GM18519 (cell line): ENCODE measurements at regions not wholly inside any gene's neighbourhood (a gene's known extent, or its start where the extent isn't known, plus 50 kb on each side); places are given as distances from the start of the nearest gene placed in this dataset.
"Not testable (repeated sequence)": the region's sequence is repeated elsewhere in the genome, so short reads cannot be mapped to it uniquely, and the experiment has no call there.

Experiments used
- ATAC-seq: cut with Tn5 transposase; IDR thresholded peaks from one replicate; pipeline ENCODE4 v1.9.1; 2021; ENCODE audit warnings: mild to moderate bottlenecking, moderate library complexity; ENCODE audit not compliant: unreplicated experiment, low FRiP score

DNA sequence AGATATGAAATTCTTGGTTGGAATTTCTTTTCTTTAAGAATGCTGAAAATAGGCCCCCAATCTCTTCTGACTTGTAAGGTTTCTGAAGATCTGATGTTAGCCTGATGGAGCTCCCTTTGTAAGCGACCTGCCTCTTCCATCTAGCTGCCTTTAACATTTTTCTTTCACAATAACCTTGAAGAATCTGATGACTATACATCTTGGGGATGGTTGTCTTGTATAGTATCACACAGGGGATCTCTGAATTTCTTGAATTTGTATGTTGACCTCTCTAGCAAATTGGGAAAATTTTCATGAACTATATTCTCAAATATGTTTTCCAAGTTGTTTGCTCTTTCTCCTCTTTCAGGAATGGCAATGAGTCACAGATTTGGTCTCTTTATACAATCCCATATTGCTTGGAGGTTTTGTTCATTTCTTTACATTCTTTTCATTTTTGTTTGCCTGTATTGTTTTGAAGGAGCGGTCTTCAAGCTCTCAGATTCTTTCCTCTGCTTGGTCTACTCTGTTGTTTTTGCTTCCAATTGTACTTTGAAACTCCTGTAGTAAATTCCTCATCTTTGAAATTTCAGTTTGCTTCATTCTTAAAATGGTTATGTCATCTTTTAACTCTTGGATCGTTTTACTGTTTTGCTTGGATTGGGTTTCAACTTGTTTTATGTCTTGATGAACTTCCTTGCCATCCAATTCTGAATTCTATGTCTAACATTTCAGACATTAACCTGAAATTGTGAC, 245.2 kb upstream of the TARS1 start:
- ATAC-seq = no peak

- ATAC-seq = no peak
Measured at GRCh38 chr5:33198836-33199235, 241.9 kb upstream of the TARS1 start.

DNA sequence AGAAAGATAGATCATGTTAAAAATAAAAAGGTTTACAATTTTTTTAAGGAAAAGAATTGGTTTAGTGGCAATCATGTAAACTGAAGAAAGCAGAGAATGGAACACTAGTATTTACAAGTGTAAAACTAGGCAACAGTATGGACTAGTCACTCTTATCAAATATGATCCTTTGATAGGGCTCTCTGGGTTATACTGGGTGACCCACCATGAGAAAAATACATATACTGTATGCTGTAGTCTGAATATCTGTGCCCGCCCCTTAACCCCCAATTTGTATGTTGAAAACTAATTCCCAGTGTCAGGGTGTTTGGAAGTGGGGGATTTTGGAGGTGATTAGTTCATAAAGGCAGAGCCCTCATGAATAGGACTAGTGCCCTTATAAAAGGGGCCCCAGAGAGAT, 236.8 kb upstream of the TARS1 start:
- ATAC-seq = no peak

GRCh38 chr5:33205079-33205478, 235.7 kb upstream of the TARS1 start:
- ATAC-seq = no peak

GRCh38 chr5:33205727-33206410, 234.9 kb upstream of the TARS1 start:
- no peak for ATAC-seq

DNA sequence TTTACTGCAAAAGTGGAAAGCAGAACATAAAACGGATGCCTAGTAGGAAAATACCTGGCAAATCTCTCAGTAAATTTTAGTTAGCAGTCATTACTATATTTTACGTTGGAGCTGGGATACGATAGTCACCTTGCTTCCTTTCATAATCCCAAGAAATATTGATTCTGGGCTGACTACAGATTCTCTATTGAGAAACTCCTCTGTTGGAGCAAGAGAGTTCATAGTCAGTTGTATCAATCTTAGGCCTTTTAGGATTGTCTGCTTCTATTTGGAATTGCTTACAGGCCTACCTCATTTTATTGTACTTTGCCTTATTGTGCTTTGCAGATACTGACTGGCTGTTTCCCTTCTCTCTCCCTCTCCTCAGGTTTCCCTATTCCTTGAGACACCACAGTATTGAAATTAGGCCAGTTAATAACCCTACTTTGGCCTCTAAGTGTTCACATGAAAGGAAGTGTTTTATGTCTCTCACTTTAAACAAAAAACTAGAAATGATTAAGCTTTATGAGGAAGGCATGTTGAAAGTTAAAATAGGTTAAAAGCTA, 233.7 kb upstream of the TARS1 start:
- ATAC-seq = no peak

DNA sequence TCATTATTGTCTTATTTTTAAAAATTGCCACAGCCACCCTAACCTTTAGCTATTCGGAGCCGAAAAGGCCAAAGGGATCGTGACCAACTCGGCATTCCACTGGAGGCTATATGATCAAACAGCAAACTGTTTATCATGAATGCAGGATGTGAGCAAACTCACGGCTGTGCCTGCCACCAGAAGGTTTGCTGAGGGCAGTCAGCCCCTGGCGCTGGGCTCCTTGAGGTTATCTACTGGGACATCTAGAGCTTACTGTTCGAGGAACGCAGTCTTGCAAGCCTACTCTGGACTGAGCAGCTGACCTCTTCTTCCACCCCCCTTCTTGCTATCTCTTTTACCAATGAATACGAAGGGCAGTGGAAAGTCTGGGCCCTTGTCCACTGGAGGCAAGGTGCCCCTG, 231.5 kb upstream of the TARS1 start:
- no peak for ATAC-seq

GRCh38 chr5:33210221-33210620, 230.5 kb upstream of the TARS1 start:
- not testable (repeated sequence) for ATAC-seq

DNA sequence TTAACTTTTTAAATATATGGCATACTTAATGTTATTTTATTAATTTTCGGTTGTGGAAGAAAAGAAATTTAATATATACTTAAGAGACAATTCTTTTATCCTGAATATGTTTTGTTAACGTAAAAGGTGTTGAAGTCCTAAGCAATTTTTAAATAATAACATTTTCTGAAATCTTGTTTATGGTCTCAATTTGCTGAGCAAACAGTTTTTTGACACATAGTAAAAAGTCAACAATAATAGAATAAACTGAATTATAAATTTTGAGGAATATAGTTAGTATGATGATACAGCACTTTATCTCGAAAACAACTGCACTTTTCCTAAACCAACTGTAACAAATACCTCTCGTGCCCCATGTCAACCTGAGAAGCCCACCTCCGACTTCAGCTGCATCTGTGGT, 229.8 kb upstream of the TARS1 start:
- no peak for ATAC-seq

DNA sequence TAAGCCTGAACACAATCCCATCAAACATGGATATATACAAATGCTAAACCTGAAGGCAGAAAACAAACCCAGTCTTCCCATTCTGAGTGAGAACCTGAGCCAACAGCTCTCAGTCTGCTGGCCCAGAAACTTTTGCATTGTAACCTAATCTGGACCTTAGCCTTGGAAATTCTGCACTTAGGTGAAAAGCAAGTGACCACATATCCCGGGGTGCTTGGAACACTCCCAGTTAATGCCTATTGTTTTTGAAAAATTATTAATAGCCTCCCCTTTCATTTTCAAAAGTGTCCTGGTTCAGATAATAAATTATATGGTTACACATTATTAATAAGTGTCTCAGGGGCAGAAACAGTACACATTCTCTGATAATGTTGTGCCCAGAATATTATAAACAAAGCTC, 228.3 kb upstream of the TARS1 start:
- no peak for ATAC-seq

- no peak for ATAC-seq
Measured at GRCh38 chr5:33212900-33213299, 227.9 kb upstream of the TARS1 start.

DNA sequence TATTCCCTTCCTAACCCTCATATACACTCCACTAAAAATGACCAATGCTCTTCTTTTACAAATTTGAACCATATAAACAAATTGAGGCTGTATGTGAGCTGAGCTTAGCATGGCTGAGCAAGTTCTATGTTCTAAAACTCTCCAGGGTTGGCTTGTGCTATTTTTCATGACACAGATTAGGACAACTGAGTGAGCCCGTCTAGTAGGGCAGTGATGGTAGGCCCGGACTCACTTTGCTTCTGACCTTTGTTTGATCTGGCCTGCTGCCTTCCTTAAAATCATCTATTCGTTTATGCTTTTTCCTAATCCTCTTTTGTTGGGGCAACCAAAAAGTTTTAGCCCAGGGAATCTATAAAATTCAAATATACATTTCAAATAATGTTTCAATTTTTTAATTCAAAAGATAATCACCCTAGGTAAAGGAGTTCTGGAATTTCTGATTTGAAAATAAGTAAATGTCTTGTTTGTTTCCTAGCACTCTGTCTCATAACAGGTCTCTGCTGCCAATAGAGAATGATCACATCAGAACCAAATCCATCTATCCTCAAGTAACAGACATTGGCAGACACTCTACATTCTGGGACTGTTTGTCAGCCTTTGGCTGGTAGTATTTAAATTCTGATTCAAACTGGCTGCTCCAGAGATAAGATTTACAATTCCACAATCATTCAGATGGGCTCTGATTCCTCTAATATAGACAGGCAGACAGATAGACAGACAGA, 217.0 kb upstream of the TARS1 start:
- no peak for ATAC-seq

- ATAC-seq = no peak
Measured at GRCh38 chr5:33224285-33224961, 216.3 kb upstream of the TARS1 start.

GRCh38 chr5:33227247-33227646, 213.5 kb upstream of the TARS1 start:
- ATAC-seq = no peak

DNA sequence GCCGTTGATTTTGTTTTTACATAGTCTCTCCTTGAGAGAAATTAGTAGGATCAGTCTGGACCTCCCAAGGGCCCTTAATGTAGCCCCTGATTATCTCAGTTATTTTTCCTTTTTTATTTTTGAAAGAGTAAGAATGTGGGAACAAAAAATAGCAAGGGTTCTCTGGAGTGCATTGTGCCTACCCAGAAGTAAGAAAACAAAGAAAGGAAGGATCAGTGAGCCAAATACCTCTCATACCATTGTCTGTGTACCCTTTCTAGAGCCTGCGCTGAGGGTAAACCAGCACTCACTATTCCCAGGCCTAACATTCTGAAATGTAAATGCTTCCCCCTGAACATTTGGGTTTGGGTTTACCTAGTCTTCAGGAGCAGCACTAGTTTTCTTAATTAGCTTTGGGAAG, 213.0 kb upstream of the TARS1 start:
- ATAC-seq = no peak

DNA sequence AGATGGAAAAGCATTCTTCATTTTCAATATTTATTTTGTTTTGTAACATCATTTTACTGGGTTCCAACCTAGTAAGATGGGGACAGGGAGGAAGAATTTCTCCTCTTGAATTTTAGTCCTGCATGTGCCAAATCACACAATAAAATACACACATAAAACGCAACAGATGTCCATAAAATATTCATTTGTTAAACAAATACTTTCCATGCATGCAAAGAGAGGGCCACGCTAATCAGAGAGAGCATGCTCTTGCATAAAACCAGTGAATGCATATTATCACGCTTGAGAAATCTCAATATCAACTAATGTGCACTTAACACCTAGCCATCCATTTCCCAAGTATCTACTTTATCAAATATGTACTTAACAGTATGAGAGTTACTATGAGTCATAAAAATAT, 212.6 kb upstream of the TARS1 start:
- no peak for ATAC-seq

DNA sequence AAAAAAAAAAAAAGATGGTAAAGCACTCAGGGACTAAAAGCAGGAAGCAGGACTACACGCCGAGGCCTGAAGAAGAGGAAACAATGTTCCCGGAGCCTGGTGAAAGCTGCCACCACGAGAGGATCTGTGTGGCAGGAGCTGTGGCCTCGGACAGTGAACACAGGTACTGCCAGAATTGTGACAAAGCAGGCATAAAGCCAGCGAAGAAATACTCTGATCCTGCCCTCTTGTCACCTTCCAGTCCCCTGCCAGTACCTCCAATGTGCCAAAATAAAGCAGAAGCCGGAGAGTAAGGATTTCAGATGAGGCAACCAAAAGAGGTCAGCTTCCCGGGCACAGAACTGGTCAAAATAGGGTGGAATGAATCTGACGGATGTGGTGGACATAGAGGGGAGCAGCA, 211.5 kb upstream of the TARS1 start:
- ATAC-seq = no peak

DNA sequence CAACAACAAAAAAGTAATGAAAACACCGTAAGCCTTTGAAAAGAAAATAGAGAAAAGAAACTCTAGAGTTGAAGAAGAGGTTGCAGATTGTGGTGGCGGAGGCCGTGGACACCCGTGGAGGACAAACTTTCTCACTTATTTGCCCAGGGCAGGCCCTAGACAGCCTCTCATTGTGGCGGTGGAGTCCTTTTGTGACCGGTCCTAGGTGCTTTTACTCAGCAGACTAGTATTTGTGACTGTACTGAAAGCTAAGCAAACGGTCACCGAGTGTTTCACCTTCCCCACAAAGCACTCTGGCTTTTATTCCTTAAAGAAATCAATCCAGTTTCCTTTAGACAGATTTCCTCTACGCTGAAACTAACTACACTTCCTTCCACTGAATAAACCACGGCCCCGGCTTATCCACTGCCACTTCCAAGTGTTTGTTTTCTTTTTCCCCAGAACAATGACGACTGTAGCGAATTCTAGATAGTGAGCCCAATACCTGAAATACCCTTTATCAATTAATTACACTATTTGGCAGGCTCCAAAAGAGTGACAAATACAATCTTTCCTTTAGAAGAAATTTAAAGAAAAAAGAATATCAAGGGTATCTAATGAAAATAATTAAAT, 210.2 kb upstream of the TARS1 start:
- ATAC-seq = no peak

- no peak for ATAC-seq
Measured at GRCh38 chr5:33231214-33231710, 209.5 kb upstream of the TARS1 start.

DNA sequence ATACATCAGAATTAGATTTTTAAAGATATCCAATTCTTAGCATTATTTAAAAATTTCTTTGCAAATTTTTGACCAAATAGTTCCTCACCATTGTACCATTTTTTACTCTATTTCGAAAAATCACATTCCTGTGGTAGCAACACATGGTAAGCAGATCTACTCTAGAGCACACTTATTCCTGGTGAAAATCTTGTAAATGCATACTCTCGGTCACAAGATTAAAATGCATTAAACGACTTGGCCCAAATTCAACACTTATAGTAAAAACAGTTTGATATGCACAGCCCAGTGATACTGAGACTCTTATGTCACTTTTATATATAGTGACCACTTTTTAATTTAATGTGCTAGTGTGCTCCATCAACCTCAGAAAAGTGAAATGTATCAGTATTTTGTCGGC, 208.8 kb upstream of the TARS1 start:
- no peak for ATAC-seq
